ENCODE measurements at regions not wholly inside any gene's neighbourhood (a gene's known extent, or its start where the extent isn't known, plus 50 kb on each side); places are given as distances from the start of the nearest gene placed in this dataset.

DNA sequence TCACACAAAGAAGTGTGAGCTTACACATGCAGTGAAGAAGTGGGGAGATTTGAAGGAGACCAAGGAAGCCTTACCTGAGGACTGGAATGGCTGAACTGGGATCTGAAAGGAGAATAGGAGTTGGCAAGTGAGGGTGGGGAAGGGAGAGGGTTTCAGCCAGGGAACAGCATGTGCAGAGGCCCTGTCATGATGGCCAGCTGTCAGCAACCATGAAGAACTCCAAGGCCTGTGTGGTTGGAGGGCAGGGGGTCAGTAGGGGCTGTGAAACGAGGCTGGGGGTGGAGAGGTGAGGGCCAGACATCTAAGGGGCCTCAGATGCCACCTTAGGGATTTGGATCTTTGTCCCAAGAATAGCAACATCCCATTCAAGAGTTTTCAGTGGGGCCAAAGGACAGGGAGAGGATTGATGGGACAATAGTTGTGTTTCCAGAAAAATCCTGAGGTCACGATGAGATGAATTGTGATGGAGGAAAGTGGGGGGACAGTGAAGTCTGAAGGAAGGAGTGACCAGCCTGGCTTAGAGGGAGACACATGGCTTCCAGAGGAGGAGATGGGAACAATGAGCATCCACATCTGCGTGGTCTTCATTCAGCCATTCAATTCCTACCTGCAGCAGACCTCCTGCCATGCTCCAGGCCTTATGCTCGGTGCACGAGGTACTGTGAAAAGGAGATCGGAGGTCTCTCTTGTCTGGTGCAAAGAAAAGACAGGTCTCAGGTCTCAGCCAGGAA is 187.6 kb downstream of the MATN1 start:
- 63 to 66% methylated on average over 6 of the region's 6 CpGs for WGBS, 2 donors
- H3K27ac ChIP-seq = no peak overlapping the region
- H3K4me3 ChIP-seq (replicated peaks in 1 of 3) = no peak overlapping the region
- no peaks in the 10 kb centered on the region for H3K4me1 ChIP-seq
- TF ChIP-seq CTCF (IDR thresholded peaks at IDR 0.05) = no peak
- no peak for TF ChIP-seq POLR2A (IDR thresholded peaks at IDR 0.05)
- intact Hi-C loops (cut with DNase I) = no loop called here
- H3K9me3 ChIP-seq = no peaks in the 10 kb centered on the region
- H3K36me3 ChIP-seq = no peaks in the 10 kb centered on the region
- no peaks in the 10 kb centered on the region for H3K27me3 ChIP-seq
- DNase-seq = no peak

DNA sequence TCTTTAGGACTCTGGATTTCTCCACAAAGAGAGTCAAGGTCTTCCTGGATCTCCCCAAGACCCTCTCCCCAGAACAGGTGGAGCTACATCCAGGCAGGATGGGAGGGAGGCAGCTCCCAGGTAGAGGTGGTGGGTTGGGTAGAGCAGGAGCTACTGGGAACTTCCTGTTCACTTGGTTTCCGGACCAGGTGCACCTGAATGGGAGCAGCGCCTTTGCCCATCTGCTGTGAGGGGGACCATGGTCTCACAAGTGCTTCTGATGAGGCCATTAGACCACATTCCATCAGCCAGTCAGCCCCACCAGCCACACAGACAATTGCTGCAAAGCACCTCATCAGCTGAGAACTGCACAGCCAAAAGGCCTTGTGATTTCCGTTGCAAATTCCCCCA is 188.8 kb downstream of the MATN1 start:
- no peaks in the 10 kb centered on the region for H3K36me3 ChIP-seq
- H3K9me3 ChIP-seq = no peaks in the 10 kb centered on the region
- H3K27ac ChIP-seq = no peak overlapping the region
- intact Hi-C loops (cut with DNase I) = no loop called here
- TF ChIP-seq POLR2A (IDR thresholded peaks at IDR 0.05) = no peak
- TF ChIP-seq CTCF (IDR thresholded peaks at IDR 0.05) = no peak
- WGBS, 2 donors = 94% methylated on average over 2 of the region's 3 CpGs; no CpG with 5 or more reads in 1 of the 2 donors
- H3K4me1 ChIP-seq = no peaks in the 10 kb centered on the region
- DNase-seq = no peak
- H3K4me3 ChIP-seq (replicated peaks in 1 of 3) = no peak overlapping the region
- no peaks in the 10 kb centered on the region for H3K27me3 ChIP-seq

- Histone ChIP-seq H3K9me3 (no peaks in the 10 kb centered on the region), H3K36me3 (no peaks in the 10 kb centered on the region), H3K4me1 (no peaks in the 10 kb centered on the region), H3K27me3 (no peaks in the 10 kb centered on the region), H3K27ac (no peak overlapping the region), H3K4me3 (replicated peaks in 1 of 3) (no peak overlapping the region)
- 69 to 74% methylated on average over 6 of the region's 6 CpGs for WGBS, 2 donors
- intact Hi-C loops (cut with DNase I) = no loop called here
- DNase-seq = no peak
- TF ChIP-seq CTCF (IDR thresholded peaks at IDR 0.05) (no peak), POLR2A (IDR thresholded peaks at IDR 0.05) (no peak)
Observed at GRCh38 chr1:30533796-30534550, 189.4 kb downstream of the MATN1 start.

- Histone ChIP-seq H3K36me3 (no peaks in the 10 kb centered on the region), H3K27me3 (no peaks in the 10 kb centered on the region), H3K9me3 (no peaks in the 10 kb centered on the region), H3K4me1 (no peaks in the 10 kb centered on the region), H3K4me3 (replicated peaks in 1 of 3) (no peak overlapping the region), H3K27ac (no peak overlapping the region)
- intact Hi-C loops (cut with DNase I) = no loop called here
- no peak for TF ChIP-seq POLR2A (IDR thresholded peaks at IDR 0.05)
- TF ChIP-seq CTCF (IDR thresholded peaks at IDR 0.05) = no peak
- no peak for DNase-seq
- 64 to 72% methylated on average over 3 of the region's 3 CpGs for WGBS, 2 donors
Observed at GRCh38 chr1:30533141-30533540, 190.2 kb downstream of the MATN1 start.

GRCh38 chr1:30532621-30533020 is 190.8 kb downstream of the MATN1 start:
- Histone ChIP-seq H3K36me3 (no peaks in the 10 kb centered on the region), H3K27me3 (no peaks in the 10 kb centered on the region), H3K9me3 (no peaks in the 10 kb centered on the region), H3K4me1 (no peaks in the 10 kb centered on the region), H3K4me3 (replicated peaks in 1 of 3) (no peak overlapping the region), H3K27ac (no peak overlapping the region)
- TF ChIP-seq POLR2A (IDR thresholded peaks at IDR 0.05) = no peak
- intact Hi-C loops (cut with DNase I) = no loop called here
- DNase-seq = no peak
- 74 to 79% methylated on average over 3 of the region's 3 CpGs for WGBS, 2 donors

All from thyroid gland (tissue), 4 donors.